Karpas-422 (cell line): ENCODE measurements at regions not wholly inside any gene's neighbourhood (a gene's known extent, or its start where the extent isn't known, plus 50 kb on each side); places are given as distances from the start of the nearest gene placed in this dataset.

ENCODE experiments used
- DNase-seq: peaks from one replicate; pipeline ENCODE4 v3.0.0-alpha.2; 2015
- H2AFZ ChIP-seq: fragments of 200-600 bp; sonication (generic); 2 replicates; pipeline ENCODE4 v1.6.1; 2014; ENCODE audit warnings: antibody characterized with exemption, low read length, mixed read lengths
- H3K27ac ChIP-seq: fragments of 200-600 bp; sonication (generic); 2 replicates; pipeline ENCODE4 v1.5.1; 2014; ENCODE audit warnings: mild to moderate bottlenecking, low read length, moderate library complexity
- H3K27me3 ChIP-seq: fragments of 200-600 bp; sonication (generic); 2 replicates; pipeline ENCODE4 v1.6.1; 2014; ENCODE audit warnings: low read length, mixed read lengths
- H3K36me3 ChIP-seq: fragments of 200-600 bp; sonication (generic); 2 replicates; pipeline ENCODE4 v1.6.1; 2014; ENCODE audit warnings: low read length, mixed read lengths; ENCODE audit not compliant: insufficient read depth
- H3K4me1 ChIP-seq: fragments of 200-600 bp; sonication (generic); 2 replicates; pipeline ENCODE4 v1.6.1; 2014; ENCODE audit warnings: mild to moderate bottlenecking, low read length, mixed read lengths
- H3K4me2 ChIP-seq: fragments of 200-600 bp; sonication (generic); 2 replicates; pipeline ENCODE4 v1.6.1; 2014; ENCODE audit warnings: low read length, low read depth, mild to moderate bottlenecking; ENCODE audit not compliant: poor library complexity, severe bottlenecking
- H3K4me3 ChIP-seq: fragments of 200-600 bp; sonication (generic); 2 replicates; pipeline ENCODE4 v1.5.1; 2014; ENCODE audit warnings: mild to moderate bottlenecking, antibody characterized with exemption, low read length, mixed read lengths
- H3K79me2 ChIP-seq: fragments of 200-600 bp; sonication (generic); 2 replicates; pipeline ENCODE4 v1.6.1; 2014; ENCODE audit warnings: mild to moderate bottlenecking, low read length, mixed read lengths
- H3K9ac ChIP-seq: fragments of 200-600 bp; sonication (generic); 2 replicates; pipeline ENCODE4 v1.6.0; 2014; ENCODE audit warnings: low read length
- H3K9me2 ChIP-seq: fragments of 200-600 bp; sonication (generic), shearing (Covaris generic); replicated peaks from 2 replicates; pipeline ENCODE4 v1.6.0; 2014; ENCODE audit warnings: mild to moderate bottlenecking, low read length, moderate library complexity; ENCODE audit not compliant: insufficient read depth
- H3K9me3 ChIP-seq: fragments of 300-700, 200-600 bp; sonication (generic); 2 replicates; pipeline ENCODE4 v1.6.1; 2014; ENCODE audit warnings: low read length, mixed read lengths
- H4K20me1 ChIP-seq: fragments of 200-600 bp; sonication (generic); 2 replicates; pipeline ENCODE4 v1.6.1; 2014; ENCODE audit warnings: mild to moderate bottlenecking, antibody characterized with exemption, low read length, low read depth; ENCODE audit not compliant: insufficient read depth

DNA sequence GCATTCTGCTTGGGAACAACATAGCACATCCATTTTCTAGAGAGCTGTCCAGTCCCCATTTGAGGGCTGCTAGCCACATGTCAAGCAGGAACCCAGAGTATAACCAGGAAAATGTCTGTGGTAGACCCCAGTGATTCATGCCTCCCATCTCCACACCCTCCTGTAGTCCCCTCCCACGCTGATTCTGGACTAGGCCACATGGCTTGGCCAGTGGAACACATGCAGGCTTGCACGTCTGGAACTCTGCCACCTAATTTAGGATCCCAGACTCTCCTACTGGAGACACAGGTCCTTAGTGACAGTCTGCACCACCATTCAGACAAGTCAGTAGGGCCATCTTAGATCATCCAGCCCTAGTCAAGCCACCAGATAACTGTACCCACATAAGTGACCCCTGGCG is 149.8 kb downstream of the ZIC5 start:
- H3K9me2 ChIP-seq, result no peaks in the 10 kb centered on the region
- H3K79me2 ChIP-seq, result no peaks in the 10 kb centered on the region
- H3K4me3 ChIP-seq, result no peak overlapping the region
- H3K4me2 ChIP-seq, result no peak overlapping the region
- no peaks in the 10 kb centered on the region for H3K27me3 ChIP-seq
- no peaks in the 10 kb centered on the region; the same call in 1 of the 2 replicates for H3K4me1 ChIP-seq
- H3K36me3 ChIP-seq, result no peaks in the 10 kb centered on the region
- no peak overlapping the region for H3K9ac ChIP-seq
- DNase-seq, result no peak
- H3K27ac ChIP-seq, result no peak overlapping the region
- H2AFZ ChIP-seq, result no peak overlapping the region
- no peaks in the 10 kb centered on the region for H3K9me3 ChIP-seq
- no peaks in the 10 kb centered on the region for H4K20me1 ChIP-seq

DNA sequence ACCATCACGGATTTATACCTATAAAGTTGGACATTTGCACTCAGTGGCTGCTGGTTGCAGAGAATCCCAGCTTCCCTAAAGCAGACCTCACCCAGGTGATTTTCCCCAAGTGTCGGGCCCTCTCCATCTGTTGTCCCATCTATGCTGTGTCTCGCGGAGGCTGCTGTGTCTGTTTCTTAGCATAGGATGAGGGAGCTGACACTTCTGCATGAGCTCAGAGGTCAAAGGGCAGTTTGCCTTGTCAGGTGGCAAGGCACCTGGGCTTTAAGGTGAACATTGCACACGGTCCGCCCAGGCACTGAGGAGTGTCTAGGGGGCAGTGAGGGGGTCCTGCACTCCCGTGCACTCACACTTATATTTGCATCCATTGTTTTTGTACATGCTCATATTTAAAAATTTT is 151.6 kb downstream of the ZIC5 start:
- peaks cover 10% of the 10 kb centered on the region for H3K4me1 ChIP-seq
- H3K79me2 ChIP-seq, result no peaks in the 10 kb centered on the region

DNA sequence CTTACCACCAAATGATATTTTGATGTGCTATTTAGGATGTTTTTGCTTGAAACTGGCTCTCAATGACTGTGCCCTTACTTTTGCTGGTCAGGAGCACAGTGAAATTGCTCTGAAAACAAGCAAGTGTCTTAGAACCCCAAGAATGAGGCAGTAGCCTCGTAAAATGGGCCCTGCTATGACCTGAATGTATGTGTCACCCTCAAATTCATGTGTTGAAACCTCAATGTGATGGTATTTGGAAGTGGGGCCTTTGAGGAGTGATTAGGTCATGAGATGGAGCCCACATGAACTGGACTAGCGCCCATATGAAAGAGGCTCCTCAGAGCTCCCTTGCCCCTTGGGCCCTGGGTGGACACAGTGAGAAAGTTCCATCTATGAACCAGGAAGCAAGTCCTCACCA is 155.2 kb downstream of the ZIC5 start:
- Histone ChIP-seq H2AFZ (no peak overlapping the region), H3K4me1 (peaks cover 10% of the 10 kb centered on the region), H3K9me3 (no peaks in the 10 kb centered on the region), H3K27ac (no peak overlapping the region), H3K4me2 (no peak overlapping the region), H3K79me2 (no peaks in the 10 kb centered on the region), H4K20me1 (no peaks in the 10 kb centered on the region), H3K4me3 (no peak overlapping the region), H3K9me2 (no peaks in the 10 kb centered on the region), H3K9ac (no peak overlapping the region), H3K27me3 (no peaks in the 10 kb centered on the region), H3K36me3 (no peaks in the 10 kb centered on the region)
- DNase-seq, result no peak

More for the DNA sequence above, 151.6 kb downstream of the ZIC5 start:
- no peaks in the 10 kb centered on the region for H4K20me1 ChIP-seq
- no peak for DNase-seq
- H3K9me2 ChIP-seq, result no peaks in the 10 kb centered on the region
- no peak overlapping the region for H3K9ac ChIP-seq
- H3K4me3 ChIP-seq, result no peak overlapping the region
- no peak overlapping the region for H3K4me2 ChIP-seq
- H3K27ac ChIP-seq, result no peak overlapping the region
- H3K36me3 ChIP-seq, result no peaks in the 10 kb centered on the region
- H3K9me3 ChIP-seq, result no peaks in the 10 kb centered on the region
- no peaks in the 10 kb centered on the region for H3K27me3 ChIP-seq
- no peak overlapping the region for H2AFZ ChIP-seq

DNA sequence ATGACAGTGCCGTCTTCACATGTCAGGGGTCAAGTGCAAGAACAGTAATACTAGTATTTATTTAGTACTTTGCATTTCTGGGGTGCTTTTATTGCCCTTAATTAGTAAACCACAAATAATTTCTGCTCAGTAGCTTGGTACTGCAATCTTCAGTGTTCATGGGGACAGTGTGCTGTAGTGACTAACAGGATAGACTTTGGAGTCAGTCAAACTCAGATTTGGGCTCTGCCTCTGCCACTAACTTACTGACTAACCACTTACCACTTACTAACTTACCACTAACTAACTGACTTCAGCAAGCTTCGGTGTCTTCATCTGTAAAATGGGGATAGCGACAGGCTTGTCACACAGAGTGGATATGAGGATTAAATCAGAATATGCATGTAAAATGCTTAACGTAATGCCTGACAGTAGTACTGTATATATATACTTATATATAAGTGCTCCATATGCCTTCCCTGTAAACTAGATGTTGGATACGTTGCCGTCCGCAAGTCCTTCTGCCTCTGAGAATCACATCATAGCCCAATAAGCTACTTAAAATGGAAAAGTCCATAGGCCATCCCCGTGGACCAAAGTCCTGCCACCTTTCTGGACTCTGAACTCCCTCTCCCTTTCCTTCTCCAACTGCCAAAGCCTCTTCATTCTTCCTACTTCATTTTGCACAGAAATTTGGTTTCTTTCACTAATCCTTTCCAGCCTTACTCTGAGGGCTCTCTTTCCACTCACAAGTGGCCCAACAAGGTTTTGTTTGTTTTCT is 158.1 kb downstream of the ZIC5 start:
- no peak overlapping the region for H3K9ac ChIP-seq
- no peak for DNase-seq
- H4K20me1 ChIP-seq, result no peaks in the 10 kb centered on the region
- no peaks in the 10 kb centered on the region for H3K27me3 ChIP-seq
- no peak overlapping the region for H3K27ac ChIP-seq
- H3K4me3 ChIP-seq, result no peak overlapping the region
- H2AFZ ChIP-seq, result no peak overlapping the region
- no peaks in the 10 kb centered on the region for H3K9me2 ChIP-seq
- H3K9me3 ChIP-seq, result no peaks in the 10 kb centered on the region
- H3K4me2 ChIP-seq, result no peak overlapping the region
- no peaks in the 10 kb centered on the region for H3K36me3 ChIP-seq
- H3K79me2 ChIP-seq, result no peaks in the 10 kb centered on the region
- H3K4me1 ChIP-seq, result peaks cover 10% of the 10 kb centered on the region

GRCh38 chr13:99812625-99813024 is 158.9 kb downstream of the ZIC5 start:
- H3K9ac ChIP-seq, result no peak overlapping the region
- no peaks in the 10 kb centered on the region for H3K36me3 ChIP-seq
- no peak overlapping the region for H2AFZ ChIP-seq
- H3K27ac ChIP-seq, result no peak overlapping the region
- H3K9me3 ChIP-seq, result no peaks in the 10 kb centered on the region
- no peaks in the 10 kb centered on the region for H4K20me1 ChIP-seq
- peaks cover 10% of the 10 kb centered on the region for H3K4me1 ChIP-seq
- H3K9me2 ChIP-seq, result no peaks in the 10 kb centered on the region
- H3K79me2 ChIP-seq, result no peaks in the 10 kb centered on the region
- H3K4me2 ChIP-seq, result no peak overlapping the region
- no peak for DNase-seq
- H3K27me3 ChIP-seq, result no peaks in the 10 kb centered on the region
- no peak overlapping the region for H3K4me3 ChIP-seq

GRCh38 chr13:99811067-99811700 is 160.4 kb downstream of the ZIC5 start:
- H3K4me3 ChIP-seq, result no peak overlapping the region
- H4K20me1 ChIP-seq, result no peaks in the 10 kb centered on the region
- no peak overlapping the region for H3K4me2 ChIP-seq
- H3K36me3 ChIP-seq, result no peaks in the 10 kb centered on the region
- no peaks in the 10 kb centered on the region for H3K27me3 ChIP-seq
- no peaks in the 10 kb centered on the region for H3K9me2 ChIP-seq
- H3K9ac ChIP-seq, result no peak overlapping the region
- peaks cover 8% of the 10 kb centered on the region for H3K4me1 ChIP-seq
- no peak overlapping the region for H2AFZ ChIP-seq
- no peak for DNase-seq
- no peaks in the 10 kb centered on the region for H3K9me3 ChIP-seq
- no peaks in the 10 kb centered on the region for H3K79me2 ChIP-seq
- H3K27ac ChIP-seq, result no peak overlapping the region

- H3K9me3 ChIP-seq, result no peaks in the 10 kb centered on the region
- no peak overlapping the region for H3K4me3 ChIP-seq
- no peaks in the 10 kb centered on the region for H4K20me1 ChIP-seq
- no peaks in the 10 kb centered on the region for H3K4me1 ChIP-seq
- no peaks in the 10 kb centered on the region for H3K27me3 ChIP-seq
- no peak overlapping the region for H2AFZ ChIP-seq
- H3K9ac ChIP-seq, result no peak overlapping the region
- H3K27ac ChIP-seq, result no peak overlapping the region
- no peak for DNase-seq
- H3K4me2 ChIP-seq, result no peak overlapping the region
- H3K36me3 ChIP-seq, result no peaks in the 10 kb centered on the region
- no peaks in the 10 kb centered on the region for H3K9me2 ChIP-seq
- H3K79me2 ChIP-seq, result no peaks in the 10 kb centered on the region
Measured at GRCh38 chr13:99809926-99810325, 161.6 kb downstream of the ZIC5 start.

- Histone ChIP-seq H2AFZ (no peak overlapping the region), H3K27me3 (no peaks in the 10 kb centered on the region), H3K27ac (no peak overlapping the region), H3K9ac (no peak overlapping the region), H3K4me2 (no peak overlapping the region), H3K9me2 (no peaks in the 10 kb centered on the region), H3K4me1 (no peaks in the 10 kb centered on the region), H4K20me1 (no peaks in the 10 kb centered on the region), H3K36me3 (no peaks in the 10 kb centered on the region), H3K4me3 (no peak overlapping the region), H3K79me2 (no peaks in the 10 kb centered on the region), H3K9me3 (no peaks in the 10 kb centered on the region)
- no peak for DNase-seq
Measured at GRCh38 chr13:99809496-99809895, 162.1 kb downstream of the ZIC5 start.
